Common myeloid progenitor, CD34-positive (primary cell): ENCODE measurements at regions not wholly inside any gene's neighbourhood (a gene's known extent, or its start where the extent isn't known, plus 50 kb on each side); places are given as distances from the start of the nearest gene placed in this dataset.

Experiments used
- CTCF ChIA-PET: fragments of 350-600 bp; sonication (Branson Sonifier 250); formaldehyde crosslinking; loops from one replicate; lab custom pipeline; 2021; ENCODE audit warnings: antibody characterized with exemption; lab: Charles Lee
- POLR2A ChIA-PET: fragments of 350-600 bp; sonication (Branson Sonifier 250); formaldehyde crosslinking; loops from one replicate; lab custom pipeline; 2021; ENCODE audit warnings: antibody characterized with exemption; lab: Charles Lee
- DNase-seq, 3 donors: peaks; one replicate each; pipeline versions ENCODE4 v3.0.0 to v3.0.0-alpha.2; 2013
- H3K27ac ChIP-seq, 2 experiments: 1 replicate in 1 of 2; 2 replicates in 1 of 2; pipeline ENCODE4 v1.7.0; 2013; ENCODE audit warnings: inconsistent platforms in 2 of 2, low read length in 2 of 2, mild to moderate bottlenecking in 2 of 2, low read depth in 1 of 2, moderate library complexity in 1 of 2; ENCODE audit not compliant: severe bottlenecking in 2 of 2, insufficient read depth in 1 of 2, poor library complexity in 1 of 2
- H3K27me3 ChIP-seq, 5 experiments: replicated peaks in 2 of 5; 1 replicate in 3 of 5; 2 replicates in 2 of 5; pipeline versions ENCODE4 v1.6.1 to v1.7.0; 2013; ENCODE audit warnings: low read length in 4 of 5, mild to moderate bottlenecking in 2 of 5, moderate library complexity in 2 of 5, inconsistent platforms in 1 of 5; ENCODE audit not compliant: insufficient read depth in 5 of 5, control insufficient read depth in 4 of 5
- H3K36me3 ChIP-seq, 4 experiments: 1 replicate in 2 of 4; 2 replicates in 2 of 4; pipeline versions ENCODE4 v1.6.1 to v1.7.0; 2013; ENCODE audit warnings: low read length in 3 of 4, control low read depth in 1 of 4, mild to moderate bottlenecking in 1 of 4; ENCODE audit not compliant: control insufficient read depth in 4 of 4, insufficient read depth in 4 of 4
- H3K4me1 ChIP-seq, 4 experiments: 1 replicate in 3 of 4; 2 replicates in 1 of 4; pipeline versions ENCODE4 v1.6.1 to v1.7.1; 2013; ENCODE audit warnings: low read length in 3 of 4, mild to moderate bottlenecking in 3 of 4, control low read depth in 1 of 4, inconsistent platforms in 1 of 4, moderate library complexity in 1 of 4; ENCODE audit not compliant: control insufficient read depth in 4 of 4, insufficient read depth in 4 of 4; ENCODE audit errors: control extremely low read depth in 1 of 4
- H3K4me3 ChIP-seq, 7 experiments: 1 replicate in 4 of 7; 2 replicates in 3 of 7; pipeline versions ENCODE4 v1.5.1 to v1.7.0; 2013; ENCODE audit warnings: mild to moderate bottlenecking in 7 of 7, low read length in 6 of 7, moderate library complexity in 6 of 7, inconsistent platforms in 2 of 7, low read depth in 2 of 7, control low read depth in 1 of 7; ENCODE audit not compliant: insufficient read depth in 4 of 7, control insufficient read depth in 1 of 7; ENCODE audit errors: extremely low read depth in 1 of 7
- H3K9me3 ChIP-seq, 5 experiments: 1 replicate in 4 of 5; 2 replicates in 1 of 5; pipeline versions ENCODE4 v1.6.1 to v1.7.1; 2013; ENCODE audit warnings: low read length in 4 of 5, mild to moderate bottlenecking in 2 of 5, inconsistent platforms in 1 of 5, low read depth in 1 of 5, moderate library complexity in 1 of 5; ENCODE audit not compliant: control insufficient read depth in 4 of 5, insufficient read depth in 2 of 5; ENCODE audit errors: control extremely low read depth in 1 of 5
- WGBS: methylation state at CpG from one replicate; pipeline ENCODE4 v1.1.5; 2013; ENCODE audit not compliant: insufficient coverage; 5-methylcytosine and 5-hydroxymethylcytosine counted together

DNA sequence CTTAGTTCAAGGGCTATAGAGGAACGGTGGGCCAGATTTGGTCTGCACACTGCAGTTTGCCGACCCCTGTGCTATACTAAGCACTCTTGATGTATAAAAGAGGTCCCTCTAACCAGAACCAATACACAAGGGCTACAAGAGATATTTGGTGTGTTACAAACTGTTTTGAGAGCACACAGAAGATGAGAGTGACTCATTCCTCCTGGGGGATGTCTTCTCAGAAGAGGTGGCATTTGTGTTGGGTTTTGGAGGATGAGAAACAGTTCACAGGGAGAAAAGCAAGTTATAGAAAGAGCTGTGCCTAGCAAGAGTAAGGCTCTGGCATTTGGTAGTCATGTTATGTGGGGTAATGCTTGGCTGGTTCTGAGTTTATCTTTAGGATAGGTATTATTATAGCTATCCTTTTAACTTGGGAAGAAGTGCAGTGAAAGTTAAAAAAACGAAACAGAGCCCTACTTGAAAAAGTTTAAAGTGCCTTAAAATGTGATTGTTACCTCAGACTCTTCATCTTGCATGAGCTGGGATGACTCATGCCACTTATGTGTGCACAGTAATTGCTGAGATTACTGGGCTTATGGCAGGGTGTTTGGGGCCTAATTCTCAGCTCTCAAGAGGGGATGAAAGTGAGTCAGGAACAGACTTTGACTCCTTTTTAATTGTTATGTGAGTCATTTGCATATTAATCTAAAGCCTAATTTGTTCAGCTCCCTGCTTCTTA, 160.4 kb downstream of the KIF20B start:
- 83% methylated on average over 1 of the region's 3 CpGs for WGBS
- peak in 1 of 3 donors; percentile 21 for DNase-seq
- no peaks in the 10 kb centered on the region for H3K27me3 ChIP-seq
- CTCF ChIA-PET = no interaction called here
- no peaks in the 10 kb centered on the region for H3K9me3 ChIP-seq
- H3K36me3 ChIP-seq = no peaks in the 10 kb centered on the region
- no peak overlapping the region for H3K4me3 ChIP-seq
- H3K27ac ChIP-seq = no peak overlapping the region
- H3K4me1 ChIP-seq = no peaks in the 10 kb centered on the region
- POLR2A ChIA-PET = no interaction called here

DNA sequence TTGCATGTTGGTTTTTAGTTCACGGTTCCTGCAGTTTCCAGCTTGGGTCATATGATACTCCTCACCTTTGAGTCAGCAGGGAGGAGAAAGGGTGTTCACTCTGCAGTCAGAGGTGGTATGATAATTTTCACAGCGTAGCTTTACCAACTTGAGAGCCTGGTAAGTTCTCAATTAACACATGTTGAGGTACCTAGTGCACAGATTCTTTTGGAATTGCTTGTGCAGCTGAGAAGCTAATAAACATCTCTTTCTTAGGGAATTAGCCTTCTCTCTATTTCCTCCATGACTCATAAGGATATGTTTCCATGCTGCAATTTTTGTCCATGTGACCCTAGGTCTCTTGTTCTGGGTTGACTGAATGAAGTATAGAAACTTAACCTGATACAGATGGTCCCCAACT, 166.6 kb downstream of the KIF20B start:
- H3K4me1 ChIP-seq = no peaks in the 10 kb centered on the region
- POLR2A ChIA-PET = no interaction called here
- CTCF ChIA-PET = no interaction called here
- no peaks in the 10 kb centered on the region for H3K36me3 ChIP-seq
- no peak for DNase-seq
- H3K27me3 ChIP-seq = no peaks in the 10 kb centered on the region
- no peak overlapping the region for H3K4me3 ChIP-seq
- 100% methylated on average over 1 of the region's 2 CpGs for WGBS
- H3K27ac ChIP-seq = no peak overlapping the region
- H3K9me3 ChIP-seq = no peaks in the 10 kb centered on the region

DNA sequence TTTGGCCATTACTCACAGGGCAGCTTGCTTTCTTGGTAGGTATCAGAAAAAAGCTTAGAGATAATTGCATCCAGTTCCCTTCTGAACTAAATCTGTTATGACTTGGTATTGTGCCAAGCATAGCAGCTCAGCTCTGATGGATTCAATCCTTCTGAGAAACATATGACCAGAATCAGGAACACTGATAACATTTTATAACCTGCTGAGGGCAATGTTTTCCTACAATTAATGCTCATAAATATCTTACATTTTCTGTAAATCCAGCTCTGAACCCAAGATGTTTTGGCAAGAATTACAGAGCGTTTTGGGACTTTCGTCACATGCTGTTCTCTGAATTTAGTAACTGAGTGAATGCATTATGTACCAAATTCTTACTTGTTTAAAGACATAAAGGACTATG, 167.8 kb downstream of the KIF20B start:
- WGBS = no CpG with 5 or more reads among the region's 2 CpGs
- ChIA-PET CTCF (interaction anchor here (1.0 kb wide), 1 partner anchor 15 kb away, joined by 3 read pairs; no protein-coding TSS in a partner anchor), POLR2A (no interaction called here)
- DNase-seq = no peak
- Histone ChIP-seq H3K4me3 (no peak overlapping the region), H3K36me3 (no peaks in the 10 kb centered on the region), H3K27ac (no peak overlapping the region), H3K9me3 (peaks cover 0 to 2% (median 0%) of the 10 kb centered on the region in 5 experiments), H3K4me1 (no peaks in the 10 kb centered on the region), H3K27me3 (no peaks in the 10 kb centered on the region)

DNA sequence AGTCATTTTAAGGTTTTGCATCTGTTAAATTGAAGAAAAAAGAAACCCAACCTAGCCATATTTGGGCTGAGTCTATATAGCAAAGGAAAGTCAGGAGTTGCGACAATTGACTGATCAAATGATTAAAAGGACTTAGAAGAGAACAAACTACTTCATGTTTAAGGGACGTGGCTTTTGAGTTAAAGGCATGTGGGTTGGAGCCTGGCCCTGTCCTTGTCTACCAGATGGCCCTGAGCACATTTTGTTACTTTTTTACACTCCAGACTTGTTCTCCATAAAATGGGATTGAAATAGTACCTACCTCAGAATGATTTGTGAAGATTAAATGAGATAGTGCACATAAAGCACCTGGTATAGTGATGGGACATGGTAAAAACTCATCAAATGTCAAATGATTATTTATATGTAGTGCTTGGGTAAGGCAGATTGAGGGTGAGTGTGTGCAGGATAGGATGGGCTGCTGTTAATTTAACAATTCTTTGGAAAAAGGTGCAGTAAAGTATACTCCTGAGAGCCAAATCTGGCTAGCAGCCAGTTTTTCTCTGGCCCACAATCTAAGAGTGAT, 168.3 kb downstream of the KIF20B start:
- Histone ChIP-seq H3K27me3 (no peaks in the 10 kb centered on the region), H3K36me3 (no peaks in the 10 kb centered on the region), H3K4me1 (no peaks in the 10 kb centered on the region), H3K4me3 (no peak overlapping the region), H3K27ac (no peak overlapping the region), H3K9me3 (peaks cover 0 to 2% (median 0%) of the 10 kb centered on the region in 5 experiments)
- no peak for DNase-seq
- POLR2A ChIA-PET = no interaction called here
- 100% methylated on average over 1 of the region's 2 CpGs for WGBS
- CTCF ChIA-PET = no interaction called here

DNA sequence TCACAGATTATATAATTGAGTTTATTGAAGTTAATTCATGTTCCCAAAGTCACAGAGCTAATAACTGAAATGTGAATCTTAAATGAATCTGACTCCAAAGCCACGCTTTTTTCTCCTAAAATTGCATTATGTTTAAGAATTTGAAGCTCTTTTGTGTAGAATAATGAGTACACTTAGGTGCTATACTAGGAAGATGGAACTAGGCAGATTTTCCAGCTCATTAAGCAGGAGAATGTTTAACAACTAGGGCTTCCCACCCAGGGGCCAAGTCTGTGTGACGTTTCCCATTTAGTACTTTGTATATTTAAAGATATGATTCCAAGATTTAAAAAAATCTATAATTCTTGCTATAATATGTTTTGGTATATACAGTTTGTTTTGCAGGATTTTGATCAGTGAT, 169.5 kb downstream of the KIF20B start:
- Histone ChIP-seq H3K9me3 (peaks cover 0 to 11% (median 2%) of the 10 kb centered on the region in 5 experiments), H3K4me1 (no peaks in the 10 kb centered on the region), H3K27ac (no peak overlapping the region), H3K4me3 (no peak overlapping the region), H3K36me3 (no peaks in the 10 kb centered on the region), H3K27me3 (no peaks in the 10 kb centered on the region)
- POLR2A ChIA-PET = no interaction called here
- 100% methylated on average over 1 of the region's 2 CpGs for WGBS
- no peak for DNase-seq
- CTCF ChIA-PET = no interaction called here

DNA sequence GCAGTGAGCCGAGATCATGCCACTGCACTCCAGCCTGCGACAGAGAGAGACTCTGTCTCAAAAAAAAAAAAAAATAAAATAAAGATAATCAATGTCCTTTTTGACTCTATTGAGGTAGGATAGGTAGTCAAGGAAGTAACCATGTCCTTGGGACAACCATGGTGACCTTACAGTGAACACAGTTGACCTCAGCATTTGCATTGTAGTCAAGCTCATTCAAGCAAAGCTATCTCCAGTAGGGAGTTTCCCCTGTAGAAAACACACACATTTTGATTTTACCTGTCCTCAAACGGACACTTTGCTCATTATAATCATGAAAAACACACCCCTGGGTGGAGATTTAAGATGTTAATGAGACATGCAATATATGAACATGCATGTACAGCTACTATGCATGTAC, 171.7 kb downstream of the KIF20B start:
- WGBS = no CpG with 5 or more reads among the region's 3 CpGs
- Histone ChIP-seq H3K27me3 (no peaks in the 10 kb centered on the region), H3K4me3 (no peak overlapping the region), H3K9me3 (peaks cover 0 to 11% (median 2%) of the 10 kb centered on the region in 5 experiments), H3K4me1 (no peaks in the 10 kb centered on the region), H3K27ac (no peak overlapping the region), H3K36me3 (no peaks in the 10 kb centered on the region)
- DNase-seq = no peak
- CTCF ChIA-PET = no interaction called here
- POLR2A ChIA-PET = no interaction called here

DNA sequence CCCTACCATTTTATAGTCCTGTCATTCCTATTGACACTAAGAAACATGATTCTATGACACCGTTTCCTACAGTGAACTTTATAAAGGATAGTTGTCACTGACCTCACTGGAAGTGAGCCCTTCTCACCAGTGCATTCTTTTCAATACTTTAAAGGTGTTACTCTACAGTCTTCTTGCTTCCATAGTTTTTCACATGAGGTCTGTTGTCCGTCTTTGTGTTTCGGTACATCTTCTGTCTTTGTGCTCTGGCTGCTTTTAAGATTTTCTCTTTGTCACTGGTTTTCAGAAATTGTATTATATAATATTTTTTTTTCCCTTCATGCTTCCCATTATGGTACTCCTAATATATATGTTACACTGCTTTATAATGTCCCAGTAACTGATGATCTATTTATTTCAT, 174.2 kb downstream of the KIF20B start:
- whole genome bisulfite sequencing = 86% methylated on average over 1 of the region's 3 CpGs

More for the DNA sequence above, 174.2 kb downstream of the KIF20B start:
- Histone ChIP-seq H3K36me3 (no peaks in the 10 kb centered on the region), H3K4me1 (no peaks in the 10 kb centered on the region), H3K4me3 (no peak overlapping the region), H3K27ac (no peak overlapping the region), H3K27me3 (no peaks in the 10 kb centered on the region), H3K9me3 (peaks cover 0 to 11% (median 2%) of the 10 kb centered on the region in 5 experiments)
- POLR2A ChIA-PET = no interaction called here
- no peak for DNase-seq
- CTCF ChIA-PET = no interaction called here
